ENCODE measurements at regions not wholly inside any gene's neighbourhood (a gene's known extent, or its start where the extent isn't known, plus 50 kb on each side); places are given as distances from the start of the nearest gene placed in this dataset.

DNA sequence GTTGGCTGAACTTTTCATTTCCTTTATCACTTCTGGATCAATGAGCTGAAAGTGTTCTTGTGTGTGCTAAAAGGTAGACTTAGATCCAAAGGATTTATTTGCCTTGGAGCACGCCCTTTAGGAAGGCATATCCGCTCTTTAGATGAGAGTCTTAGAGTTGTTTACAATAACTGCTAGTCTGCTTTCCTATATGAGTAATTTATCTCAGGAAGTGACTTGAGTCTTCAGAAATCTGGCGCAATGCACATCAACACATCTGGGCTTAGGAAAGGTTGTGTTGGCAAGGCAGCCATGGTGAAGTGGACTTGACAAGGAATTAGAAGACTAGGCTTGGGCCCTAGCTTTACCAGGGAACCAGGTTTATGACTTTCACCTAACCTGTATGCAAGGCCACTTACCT lies 204.1 kb upstream of the PTGFR start:
- no peak for TF ChIP-seq SUZ12 (IDR thresholded peaks at IDR 0.05; ENCODE audit: extremely low read depth, insufficient read depth, insufficient read length)
- no peak for TF ChIP-seq YY1 (IDR thresholded peaks at IDR 0.05; ENCODE audit: insufficient read depth, insufficient read length)
- TF ChIP-seq ZNF274 (IDR thresholded peaks at IDR 0.05; ENCODE audit: low read depth, low read length): no peak
